BJ (cell line): ENCODE measurements at regions not wholly inside any gene's neighbourhood (a gene's known extent, or its start where the extent isn't known, plus 50 kb on each side); places are given as distances from the start of the nearest gene placed in this dataset.
A peak's percentile ranks its signal among the peaks of the same experiment; 100 is the strongest.
"Not testable (repeated sequence)": the region's sequence is repeated elsewhere in the genome, so short reads cannot be mapped to it uniquely, and the experiment has no call there.

Experiments
- CTCF ChIA-PET: fragments of 350-600 bp; formaldehyde crosslinking; extraction: SDS; loops from one replicate; lab custom pipeline; 2021; ENCODE audit warnings: antibody characterized with exemption, inconsistent platforms; lab: Yijun Ruan, JAX
- POLR2A ChIA-PET: fragments of 300-600 bp; sonication (Branson Sonifier 250); formaldehyde crosslinking; extraction: SDS; loops from one replicate; lab custom pipeline; 2021; ENCODE audit warnings: antibody characterized with exemption; lab: Charles Lee
- DNase-seq: peaks from one replicate; pipeline ENCODE4 v3.0.0-alpha.2; 2011; ENCODE audit warnings: low read depth
- H3K27me3 ChIP-seq: 2 replicates; pipeline ENCODE4 v1.6.0; 2011; ENCODE audit warnings: low read length; ENCODE audit not compliant: control insufficient read depth, insufficient read depth
- H3K36me3 ChIP-seq: 2 replicates; pipeline ENCODE4 v1.5.1; 2011; ENCODE audit warnings: low read length; ENCODE audit not compliant: control insufficient read depth, insufficient read depth
- H3K4me3 ChIP-seq: 2 replicates; pipeline ENCODE4 v1.5.1; 2011; ENCODE audit warnings: low read depth, mild to moderate bottlenecking, control low read depth, low read length
- TF ChIP-seq, protein P1 (sequence below): IDR thresholded peaks from 2 replicates; pipeline ENCODE4 v1.5.1; 2011; ENCODE audit warnings: low read depth, mild to moderate bottlenecking, control low read depth, inconsistent platforms, low read length, moderate library complexity; ENCODE audit not compliant: insufficient read depth

DNA sequence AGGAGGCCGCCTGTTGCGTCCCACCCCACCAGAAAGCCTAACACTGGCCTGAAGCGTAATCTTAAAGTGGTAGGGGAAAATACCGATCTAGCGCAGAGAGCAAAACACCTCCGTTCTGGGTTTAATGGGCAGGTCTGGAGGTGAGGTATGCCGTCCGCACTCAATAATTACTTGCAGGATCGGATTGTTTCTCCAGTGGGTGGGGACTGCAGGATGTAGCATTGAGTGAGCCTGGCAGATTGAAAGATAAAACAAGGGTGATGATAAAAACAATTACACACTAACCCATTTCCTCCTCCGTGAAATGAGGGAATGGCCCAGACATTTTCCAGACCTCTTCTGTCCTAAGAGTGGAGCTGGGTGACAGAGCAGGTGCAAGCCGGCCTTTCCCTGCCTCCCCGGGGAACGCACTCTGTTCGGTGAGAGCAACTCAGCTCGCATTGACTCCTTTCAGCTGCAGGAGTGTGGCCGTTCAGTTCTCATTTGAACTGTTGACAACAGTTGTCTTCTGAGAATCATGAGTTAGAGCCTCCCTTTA, 110.2 kb upstream of the DOCK9 start:
- no peak for DNase-seq
- no peaks in the 10 kb centered on the region for H3K36me3 ChIP-seq
- POLR2A ChIA-PET, result no interaction called here
- peak overlapping the region; percentile 52 for H3K4me3 ChIP-seq
- CTCF ChIA-PET, result interaction anchor here (0.9 to 1.5 kb wide), 3 partner anchors 9 to 88 kb away, joined by 3 to 5 read pairs (median 4); no protein-coding TSS in a partner anchor
- TF ChIP-seq, protein P1, sequence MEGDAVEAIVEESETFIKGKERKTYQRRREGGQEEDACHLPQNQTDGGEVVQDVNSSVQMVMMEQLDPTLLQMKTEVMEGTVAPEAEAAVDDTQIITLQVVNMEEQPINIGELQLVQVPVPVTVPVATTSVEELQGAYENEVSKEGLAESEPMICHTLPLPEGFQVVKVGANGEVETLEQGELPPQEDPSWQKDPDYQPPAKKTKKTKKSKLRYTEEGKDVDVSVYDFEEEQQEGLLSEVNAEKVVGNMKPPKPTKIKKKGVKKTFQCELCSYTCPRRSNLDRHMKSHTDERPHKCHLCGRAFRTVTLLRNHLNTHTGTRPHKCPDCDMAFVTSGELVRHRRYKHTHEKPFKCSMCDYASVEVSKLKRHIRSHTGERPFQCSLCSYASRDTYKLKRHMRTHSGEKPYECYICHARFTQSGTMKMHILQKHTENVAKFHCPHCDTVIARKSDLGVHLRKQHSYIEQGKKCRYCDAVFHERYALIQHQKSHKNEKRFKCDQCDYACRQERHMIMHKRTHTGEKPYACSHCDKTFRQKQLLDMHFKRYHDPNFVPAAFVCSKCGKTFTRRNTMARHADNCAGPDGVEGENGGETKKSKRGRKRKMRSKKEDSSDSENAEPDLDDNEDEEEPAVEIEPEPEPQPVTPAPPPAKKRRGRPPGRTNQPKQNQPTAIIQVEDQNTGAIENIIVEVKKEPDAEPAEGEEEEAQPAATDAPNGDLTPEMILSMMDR, result no peak
- H3K27me3 ChIP-seq, result peaks cover 3% of the 10 kb centered on the region

DNA sequence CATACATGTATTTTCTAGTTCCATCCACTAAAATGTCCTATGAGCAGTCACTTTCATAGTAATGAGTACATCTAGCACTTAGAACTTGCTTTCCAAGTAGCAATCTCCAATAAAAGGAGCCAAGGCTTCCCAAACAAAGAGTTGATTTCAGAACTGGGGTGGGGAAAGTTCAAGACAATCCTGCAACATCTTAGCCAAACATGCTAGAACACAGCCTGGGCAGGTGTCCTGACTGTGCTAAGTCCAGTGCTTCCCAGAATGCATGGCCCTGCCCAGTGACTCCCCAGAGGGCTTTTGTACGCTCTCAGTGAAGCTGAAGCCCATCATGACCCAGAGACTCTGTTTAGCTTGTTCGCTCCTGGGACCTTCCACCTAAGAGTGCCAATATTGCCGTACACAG, 106.7 kb upstream of the UBAC2 start:
- Histone ChIP-seq H3K27me3 (peaks cover 5% of the 10 kb centered on the region; the same call in 1 of the 2 replicates), H3K4me3 (no peak overlapping the region), H3K36me3 (no peaks in the 10 kb centered on the region)
- CTCF ChIA-PET, result interaction anchor here (0.7 to 1.2 kb wide), 2 partner anchors 20 to 343 kb away, joined by 3 to 4 read pairs; no protein-coding TSS in a partner anchor
- DNase-seq, result no peak
- TF ChIP-seq, protein P1, result no peak
- POLR2A ChIA-PET, result no interaction called here

DNA sequence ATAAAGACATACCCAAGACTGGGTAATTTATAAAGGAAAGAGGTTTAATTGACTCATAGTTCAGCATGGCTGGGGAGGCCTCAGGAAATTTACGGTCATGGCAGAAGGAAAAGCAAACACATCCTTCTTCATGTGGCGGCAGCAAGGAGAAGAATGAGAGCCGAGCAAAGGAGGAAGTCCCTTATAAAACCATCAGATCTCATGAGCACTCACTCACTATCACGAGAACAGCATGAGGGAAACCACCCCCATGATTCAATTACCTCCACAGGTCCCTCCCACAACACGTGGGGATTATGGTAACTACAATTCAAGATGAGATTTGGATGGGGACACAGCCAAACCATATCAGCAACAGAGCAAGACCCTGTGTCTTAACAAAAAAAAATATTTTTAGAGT, 98.8 kb upstream of the UBAC2 start:
- CTCF ChIA-PET, POLR2A ChIA-PET: not testable (repeated sequence)

DNA sequence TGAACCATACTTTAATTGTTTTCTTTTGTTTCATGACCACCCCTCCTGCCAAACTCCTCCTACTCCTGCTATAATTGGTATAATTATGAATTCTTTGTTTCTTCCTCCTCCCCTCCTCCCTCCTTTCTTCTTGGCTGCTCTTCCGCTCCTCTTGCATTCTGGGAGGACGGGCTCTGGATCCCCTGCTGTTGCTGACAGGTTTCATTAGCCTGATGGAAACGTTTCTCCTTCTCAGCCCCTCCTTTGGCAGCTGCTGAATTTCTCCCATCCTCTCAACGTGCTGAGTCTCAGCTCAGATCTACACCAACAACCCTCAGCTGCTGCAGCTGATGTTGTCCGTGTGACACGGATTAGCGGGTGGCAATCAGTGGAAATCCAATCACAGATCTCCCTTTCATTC, 97.1 kb upstream of the UBAC2 start:
- CTCF ChIA-PET, result interaction anchor here (0.6 to 1.4 kb wide), 2 partner anchors 21 to 442 kb away, joined by 4 read pairs; no protein-coding TSS in a partner anchor
- Histone ChIP-seq H3K4me3 (no peak overlapping the region), H3K27me3 (peaks cover 5% of the 10 kb centered on the region; the same call in 1 of the 2 replicates), H3K36me3 (no peaks in the 10 kb centered on the region)
- POLR2A ChIA-PET, result no interaction called here
- DNase-seq, result no peak
- TF ChIP-seq, protein P1, result no peak

More for the DNA sequence above, 98.8 kb upstream of the UBAC2 start:
- not testable (repeated sequence) for DNase-seq, H3K36me3 ChIP-seq, H3K4me3 ChIP-seq, H3K27me3 ChIP-seq

DNA sequence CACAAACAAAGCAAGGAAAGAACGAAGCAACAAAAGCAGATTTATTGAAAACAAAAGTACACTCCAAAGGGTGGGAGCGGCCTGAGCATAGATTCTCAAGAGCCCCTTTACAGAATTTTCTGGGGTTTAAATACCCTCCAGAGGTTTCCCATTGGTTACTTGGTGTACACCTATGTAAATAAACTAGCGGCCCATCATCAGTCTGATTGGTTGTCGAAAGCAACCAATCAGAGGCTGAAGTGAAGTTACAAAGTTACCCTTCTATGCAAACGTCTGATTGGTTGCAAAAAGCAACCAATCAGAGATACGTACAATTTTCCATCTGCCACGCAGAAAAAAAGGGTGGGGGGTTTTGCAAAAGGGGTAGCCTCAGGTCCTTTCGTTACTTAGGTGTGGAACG, 96.3 kb upstream of the UBAC2 start:
- TF ChIP-seq, protein P1, result no peak
- Histone ChIP-seq H3K4me3 (no peak overlapping the region), H3K27me3 (peaks cover 5% of the 10 kb centered on the region; the same call in 1 of the 2 replicates), H3K36me3 (no peaks in the 10 kb centered on the region)
- ChIA-PET CTCF (no interaction called here), POLR2A (no interaction called here)
- no peak for DNase-seq

DNA sequence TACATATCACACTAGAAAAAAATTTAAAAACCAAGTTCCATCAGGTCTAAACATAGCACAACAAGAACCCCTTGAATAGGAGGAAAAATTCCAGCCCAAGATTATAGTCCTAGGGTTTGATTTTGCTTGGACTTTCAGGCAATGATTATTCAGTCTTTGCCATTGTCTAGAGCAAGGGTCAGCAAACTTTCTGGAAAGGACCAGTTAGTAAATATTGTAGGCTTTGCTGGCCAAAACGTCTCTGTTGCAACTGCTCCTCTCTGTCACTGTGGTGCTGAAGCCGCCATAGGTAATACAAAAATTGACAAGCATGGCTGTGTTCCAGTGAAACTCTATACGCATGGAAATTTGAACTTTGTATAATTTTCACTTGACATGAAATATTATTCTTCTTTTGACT, 95.5 kb upstream of the UBAC2 start:
- no peaks in the 10 kb centered on the region for H3K36me3 ChIP-seq
- no peak for DNase-seq
- peaks cover 5% of the 10 kb centered on the region for H3K27me3 ChIP-seq
- ChIA-PET POLR2A (no interaction called here), CTCF (no interaction called here)
- no peak overlapping the region for H3K4me3 ChIP-seq
- TF ChIP-seq, protein P1, result no peak
